ENCODE measurements at regions not wholly inside any gene's neighbourhood (a gene's known extent, or its start where the extent isn't known, plus 50 kb on each side); places are given as distances from the start of the nearest gene placed in this dataset.
"Not testable (repeated sequence)": the region's sequence is repeated elsewhere in the genome, so short reads cannot be mapped to it uniquely, and the experiment has no call there.

GRCh38 chr9:117827456-117827855 lies 123.3 kb downstream of the TLR4 start:
- DNase-seq (ENCODE audit: extremely low read depth, insufficient read length), result no peak
- Histone ChIP-seq H3K36me3 (ENCODE audit: control insufficient read depth, insufficient read depth, low read length) (no peaks in the 10 kb centered on the region), H3K4me3 (replicated peaks; ENCODE audit: low read depth, low read length) (no peak overlapping the region), H3K27me3 (replicated peaks; ENCODE audit: control insufficient read depth, insufficient read depth, low read length) (no peaks in the 10 kb centered on the region)
- no peak for TF ChIP-seq CTCF (IDR thresholded peaks at IDR 0.05; ENCODE audit: insufficient read depth, low read length, poor library complexity, severe bottlenecking)

GRCh38 chr9:117828466-117828865 lies 124.3 kb downstream of the TLR4 start:
- Histone ChIP-seq H3K27me3 (replicated peaks; ENCODE audit: control insufficient read depth, insufficient read depth, low read length) (no peaks in the 10 kb centered on the region), H3K36me3 (ENCODE audit: control insufficient read depth, insufficient read depth, low read length) (no peaks in the 10 kb centered on the region), H3K4me3 (replicated peaks; ENCODE audit: low read depth, low read length) (no peak overlapping the region)
- no peak for TF ChIP-seq CTCF (IDR thresholded peaks at IDR 0.05; ENCODE audit: insufficient read depth, low read length, poor library complexity, severe bottlenecking)
- DNase-seq (ENCODE audit: extremely low read depth, insufficient read length), result no peak

GRCh38 chr9:117835798-117836197 lies 131.6 kb downstream of the TLR4 start:
- TF ChIP-seq CTCF (IDR thresholded peaks at IDR 0.05; ENCODE audit: insufficient read depth, low read length, poor library complexity, severe bottlenecking), result no peak
- H3K36me3 ChIP-seq (ENCODE audit: control insufficient read depth, insufficient read depth, low read length), result no peaks in the 10 kb centered on the region
- H3K4me3 ChIP-seq (replicated peaks; ENCODE audit: low read depth, low read length), result no peak overlapping the region
- no peaks in the 10 kb centered on the region for H3K27me3 ChIP-seq (replicated peaks; ENCODE audit: control insufficient read depth, insufficient read depth, low read length)
- no peak for DNase-seq (ENCODE audit: extremely low read depth, insufficient read length)

GRCh38 chr9:117839862-117840261 lies 135.7 kb downstream of the TLR4 start:
- Histone ChIP-seq H3K27me3 (replicated peaks; ENCODE audit: control insufficient read depth, insufficient read depth, low read length) (no peaks in the 10 kb centered on the region), H3K36me3 (ENCODE audit: control insufficient read depth, insufficient read depth, low read length) (no peaks in the 10 kb centered on the region), H3K4me3 (replicated peaks; ENCODE audit: low read depth, low read length) (no peak overlapping the region)
- peak; percentile 9 for DNase-seq (ENCODE audit: extremely low read depth, insufficient read length)
- TF ChIP-seq CTCF (IDR thresholded peaks at IDR 0.05; ENCODE audit: insufficient read depth, low read length, poor library complexity, severe bottlenecking), result no peak

- DNase-seq (ENCODE audit: extremely low read depth, insufficient read length); H3K36me3 ChIP-seq (ENCODE audit: control insufficient read depth, insufficient read depth, low read length); H3K4me3 ChIP-seq (replicated peaks; ENCODE audit: low read depth, low read length); H3K27me3 ChIP-seq (replicated peaks; ENCODE audit: control insufficient read depth, insufficient read depth, low read length): not testable (repeated sequence)
Observed at GRCh38 chr9:117851836-117852461, 147.7 kb downstream of the TLR4 start.

GRCh38 chr9:117858561-117858960 lies 154.4 kb downstream of the TLR4 start:
- Histone ChIP-seq H3K27me3 (replicated peaks; ENCODE audit: control insufficient read depth, insufficient read depth, low read length) (no peaks in the 10 kb centered on the region), H3K36me3 (ENCODE audit: control insufficient read depth, insufficient read depth, low read length) (no peaks in the 10 kb centered on the region), H3K4me3 (replicated peaks; ENCODE audit: low read depth, low read length) (no peak overlapping the region)
- no peak for DNase-seq (ENCODE audit: extremely low read depth, insufficient read length)
- TF ChIP-seq CTCF (IDR thresholded peaks at IDR 0.05; ENCODE audit: insufficient read depth, low read length, poor library complexity, severe bottlenecking), result no peak
